ENCODE measurements at regions not wholly inside any gene's neighbourhood (a gene's known extent, or its start where the extent isn't known, plus 50 kb on each side); places are given as distances from the start of the nearest gene placed in this dataset.

GRCh38 chr22:42196454-42196853 is 65.8 kb upstream of the CYP2D6 start (continued):
- TF ChIP-seq EZH2 (IDR thresholded peaks at IDR 0.05; ENCODE audit: low read depth, unreplicated experiment), result no peak

GRCh38 chr22:42194953-42195352 is 64.3 kb upstream of the CYP2D6 start:
- Histone ChIP-seq H3K79me2 (replicated peaks; ENCODE audit: insufficient read depth) (peaks cover 100% of the 10 kb centered on the region), H3K4me1 (ENCODE audit: insufficient read depth) (peaks cover 20% of the 10 kb centered on the region), H3K9me2 (ENCODE audit: insufficient read depth) (no peaks in the 10 kb centered on the region), H3K4me2 (no peak overlapping the region), H3K27ac (ENCODE audit: low read depth) (no peak overlapping the region), H3K27me3 (ENCODE audit: insufficient read depth) (no peaks in the 10 kb centered on the region), H2AFZ (no peak overlapping the region), H3K36me3 (ENCODE audit: insufficient read depth) (no peaks in the 10 kb centered on the region), H4K20me1 (replicated peaks; ENCODE audit: insufficient read depth) (peaks cover 72% of the 10 kb centered on the region), H3K4me3 (no peak overlapping the region), H3F3A (replicated peaks; ENCODE audit: low read depth) (no peaks in the 10 kb centered on the region)
- Mint-ChIP-seq H3K36me3 (ENCODE audit: low read depth) (no peaks in the 10 kb centered on the region; the same call in 2 of the 3 replicates), H3K27me3 (ENCODE audit: insufficient read depth, low read depth, poor library complexity) (peaks cover 2% of the 10 kb centered on the region), H3K4me3 (no peak overlapping the region; the same call in 2 of the 3 replicates), H3K27ac (no peak overlapping the region), H3K4me1 (peaks cover 47% of the 10 kb centered on the region), H3K9me3 (no peaks in the 10 kb centered on the region)
- DNase-seq (ENCODE audit: low spot score), result no peak
- no peak for ATAC-seq
- no peak for TF ChIP-seq REST (IDR thresholded peaks at IDR 0.05; ENCODE audit: unreplicated experiment)
- TF ChIP-seq NANOG (IDR thresholded peaks at IDR 0.05; ENCODE audit: borderline replicate concordance), result no peak
- TF ChIP-seq EZH2phosphoT487 (IDR thresholded peaks at IDR 0.05; ENCODE audit: unreplicated experiment), result no peak
- TF ChIP-seq ZNF114 (CRISPR knock-in tag; IDR thresholded peaks at IDR 0.05), result no peak
- TF ChIP-seq STAT1 (IDR thresholded peaks at IDR 0.05; ENCODE audit: unreplicated experiment), result no peak
- no peak for TF ChIP-seq ETS1 (IDR thresholded peaks at IDR 0.05)
- TF ChIP-seq ZNF462 (CRISPR knock-in tag; IDR thresholded peaks at IDR 0.05), result no peak
- TF ChIP-seq ZNF331 (CRISPR knock-in tag; IDR thresholded peaks at IDR 0.05; ENCODE audit: low read depth), result no peak
- TF ChIP-seq CREB1 (CRISPR knock-in tag; IDR thresholded peaks at IDR 0.05; ENCODE audit: low read depth), result no peak
- TF ChIP-seq POLR2AphosphoS5 (IDR thresholded peaks at IDR 0.05; ENCODE audit: low read depth), result no peak
- TF ChIP-seq EZH2 (IDR thresholded peaks at IDR 0.05; ENCODE audit: low read depth, unreplicated experiment), result no peak
- TF ChIP-seq JUNB (IDR thresholded peaks at IDR 0.05; ENCODE audit: unreplicated experiment), result no peak
- TF ChIP-seq CTCF (conservative IDR thresholded peaks at IDR 0.05; ENCODE audit: low read depth in 2 of 2), result no peak
